H1 (cell line): ENCODE measurements at regions not wholly inside any gene's neighbourhood (a gene's known extent, or its start where the extent isn't known, plus 50 kb on each side); places are given as distances from the start of the nearest gene placed in this dataset.

Experiments
- CTCF ChIA-PET: fragments of 300-600 bp; sonication (Branson Sonifier 250); formaldehyde crosslinking; loops from one replicate; lab custom pipeline; 2021; ENCODE audit not compliant: partially characterized antibody; lab: Charles Lee
- POLR2A ChIA-PET: fragments of 300-600 bp; sonication (Branson Sonifier 250); formaldehyde crosslinking; loops from one replicate; lab custom pipeline; 2021; ENCODE audit warnings: inconsistent platforms; ENCODE audit not compliant: partially characterized antibody; lab: Charles Lee
- DNase-seq, 2 experiments: peaks; one replicate each; pipeline versions ENCODE4 v3.0.0 to v3.0.0-alpha.2; 2010 to 2022; ENCODE audit warnings: low spot score in 2 of 2, low read depth in 1 of 2, mixed read lengths in 1 of 2
- FAIRE-seq: peaks from 2 replicates; lab custom pipeline; 2011; peaks lifted over from hg19 to GRCh38; lab: Jason Lieb, UNC
- H2AFZ ChIP-seq: 2 replicates; pipeline ENCODE4 v1.8.1; 2012; ENCODE audit warnings: low read length, inconsistent platforms
- H2AK5ac ChIP-seq: 2 replicates; pipeline ENCODE4 v1.6.1; 2013; ENCODE audit warnings: low read depth, low read length
- H2BK120ac ChIP-seq: replicated peaks from 2 replicates; pipeline ENCODE3; 2013; ENCODE audit warnings: low read depth, low read length, inconsistent platforms
- H2BK12ac ChIP-seq: 2 replicates; pipeline ENCODE4 v1.6.1; 2013; ENCODE audit warnings: low read depth, low read length
- H2BK15ac ChIP-seq: 2 replicates; pipeline ENCODE4 v1.6.1; 2013; ENCODE audit warnings: low read length
- H2BK20ac ChIP-seq: 2 replicates; pipeline ENCODE4 v1.6.1; 2013; ENCODE audit warnings: low read length
- H2BK5ac ChIP-seq: 2 replicates; pipeline ENCODE4 v1.6.1; 2013; ENCODE audit warnings: low read depth, low read length
- H3K14ac ChIP-seq: 2 replicates; pipeline ENCODE4 v1.6.1; 2013; ENCODE audit warnings: inconsistent platforms; ENCODE audit not compliant: insufficient read length
- H3K18ac ChIP-seq: 2 replicates; pipeline ENCODE4 v1.6.1; 2013; ENCODE audit warnings: low read length; ENCODE audit errors: extremely low read depth
- H3K23ac ChIP-seq: 2 replicates; pipeline ENCODE4 v1.6.1; 2013; ENCODE audit warnings: inconsistent platforms; ENCODE audit not compliant: insufficient read length
- H3K23me2 ChIP-seq: 2 replicates; pipeline ENCODE4 v1.6.1; 2013; ENCODE audit warnings: low read depth, low read length
- H3K27ac ChIP-seq: 2 replicates; pipeline ENCODE4 v1.6.1; 2011; ENCODE audit warnings: low read depth, low read length, inconsistent platforms
- H3K27me3 ChIP-seq, 4 experiments: replicated peaks in 1 of 4; 1 replicate in 1 of 4; 2 replicates in 3 of 4; pipeline versions ENCODE4 v1.6.1 to v1.8.1; 2011 to 2013; ENCODE audit warnings: low read length in 3 of 4, mild to moderate bottlenecking in 3 of 4, inconsistent platforms in 2 of 4, mixed read lengths in 2 of 4, moderate library complexity in 1 of 4; ENCODE audit not compliant: control insufficient read depth in 3 of 4, insufficient read depth in 3 of 4; ENCODE audit errors: extremely low read depth in 1 of 4
- H3K36me3 ChIP-seq, 4 experiments: 2 replicates each; pipeline versions ENCODE4 v1.6.1 to v1.8.1; 2011 to 2013; ENCODE audit warnings: mild to moderate bottlenecking in 4 of 4, low read length in 3 of 4, moderate library complexity in 2 of 4, control low read depth in 1 of 4, inconsistent platforms in 1 of 4; ENCODE audit not compliant: insufficient read depth in 4 of 4, control insufficient read depth in 2 of 4
- H3K4ac ChIP-seq: replicated peaks from 2 replicates; pipeline ENCODE3; 2013; ENCODE audit warnings: low read length, low read depth, mixed read lengths, inconsistent platforms; ENCODE audit not compliant: insufficient read length
- H3K4me1 ChIP-seq, 4 experiments: replicated peaks in 1 of 4; 1 replicate in 1 of 4; 2 replicates in 3 of 4; pipeline versions ENCODE4 v1.6.1 to v1.8.1; 2011 to 2013; ENCODE audit warnings: low read length in 3 of 4, inconsistent platforms in 2 of 4, mixed read lengths in 1 of 4; ENCODE audit not compliant: insufficient read depth in 4 of 4, control insufficient read depth in 3 of 4
- H3K4me2 ChIP-seq, 2 experiments: 2 replicates each; pipeline versions ENCODE4 v1.6.1 to v1.8.1; 2011 to 2013; ENCODE audit warnings: low read depth in 2 of 2, low read length in 2 of 2, control low read depth in 1 of 2, inconsistent platforms in 1 of 2, mild to moderate bottlenecking in 1 of 2; ENCODE audit not compliant: insufficient read depth in 1 of 2
- H3K4me3 ChIP-seq, 4 experiments: fragments of 200-600, 300-600 bp in 1 of 4; sonication (generic), shearing (Covaris generic), sonication (Bioruptor Twin) in 1 of 4; 2 replicates each; pipeline versions ENCODE4 v1.5.1 to v1.8.1; 2011 to 2016; ENCODE audit warnings: low read length in 4 of 4, low read depth in 3 of 4, control low read depth in 2 of 4, inconsistent platforms in 2 of 4, mild to moderate bottlenecking in 2 of 4, mixed read lengths in 1 of 4, moderate library complexity in 1 of 4; ENCODE audit not compliant: insufficient read depth in 2 of 4; ENCODE audit errors: extremely low read depth in 1 of 4
- H3K56ac ChIP-seq: replicated peaks from 2 replicates; pipeline ENCODE3; 2013; ENCODE audit warnings: low read depth, mild to moderate bottlenecking, mixed read lengths, low read length, inconsistent platforms; ENCODE audit not compliant: insufficient read length
- H3K79me1 ChIP-seq: 2 replicates; pipeline ENCODE4 v1.6.1; 2013; ENCODE audit warnings: low read depth, low read length, control low read depth
- H3K79me2 ChIP-seq, 2 experiments: 2 replicates each; pipeline versions ENCODE4 v1.6.1 to v1.8.1; 2012 to 2013; ENCODE audit warnings: low read length in 2 of 2, mild to moderate bottlenecking in 2 of 2, inconsistent platforms in 1 of 2; ENCODE audit not compliant: insufficient read depth in 2 of 2, control insufficient read depth in 1 of 2
- H3K9ac ChIP-seq, 4 experiments: replicated peaks in 1 of 4; 1 replicate in 1 of 4; 2 replicates in 3 of 4; pipeline versions ENCODE4 v1.6.1 to v1.8.1; 2011 to 2013; ENCODE audit warnings: low read depth in 3 of 4, low read length in 3 of 4, control low read depth in 2 of 4, mild to moderate bottlenecking in 2 of 4, moderate library complexity in 2 of 4, inconsistent platforms in 1 of 4; ENCODE audit errors: extremely low read depth in 1 of 4
- H3K9me3 ChIP-seq, 2 experiments: 2 replicates each; pipeline versions ENCODE4 v1.6.1 to v1.8.1; 2012 to 2013; ENCODE audit warnings: mild to moderate bottlenecking in 2 of 2, moderate library complexity in 2 of 2, control low read depth in 1 of 2, inconsistent platforms in 1 of 2, low read depth in 1 of 2, low read length in 1 of 2, mixed read lengths in 1 of 2; ENCODE audit not compliant: insufficient read depth in 2 of 2
- H4K20me1 ChIP-seq, 2 experiments: replicated peaks in 1 of 2; 2 replicates each; pipeline versions ENCODE3 to v1.8.1; 2011 to 2013; ENCODE audit warnings: inconsistent platforms in 2 of 2, low read length in 2 of 2, mild to moderate bottlenecking in 1 of 2; ENCODE audit not compliant: insufficient read depth in 2 of 2, control insufficient read depth in 1 of 2
- H4K5ac ChIP-seq: 2 replicates; pipeline ENCODE4 v1.6.1; 2013; ENCODE audit warnings: low read length, low read depth, mixed read lengths, inconsistent platforms; ENCODE audit not compliant: insufficient read length
- H4K8ac ChIP-seq: 2 replicates; pipeline ENCODE4 v1.8.0; 2013; ENCODE audit warnings: mild to moderate bottlenecking, moderate library complexity, low read length, inconsistent platforms; ENCODE audit not compliant: insufficient read depth; ENCODE audit errors: extremely low read depth
- H4K91ac ChIP-seq: replicated peaks from 2 replicates; pipeline ENCODE3; 2013; ENCODE audit warnings: low read length, mixed read lengths, inconsistent platforms; ENCODE audit not compliant: insufficient read length
- JUN ChIP-seq: IDR thresholded peaks from 2 replicates; pipeline ENCODE4 v1.6.1; 2011; ENCODE audit warnings: low read depth, mild to moderate bottlenecking, improper control_type of control experiment, low read length
- KDM1A ChIP-seq: fragments of 200-600, 300-600 bp; sonication (generic); IDR thresholded peaks from 2 replicates; pipeline ENCODE4 v1.7.1; 2016; ENCODE audit warnings: mild to moderate bottlenecking, low read length, borderline replicate concordance
- PHF8 ChIP-seq: fragments of 200-600 bp; sonication (generic); conservative IDR thresholded peaks from 2 replicates; pipeline ENCODE4 v1.7.1; 2012; ENCODE audit warnings: low read depth, mild to moderate bottlenecking, inconsistent platforms, low read length, moderate library complexity
- POU5F1 ChIP-seq: IDR thresholded peaks from 2 replicates; pipeline ENCODE4 v1.6.1; 2011; ENCODE audit warnings: low read depth, mild to moderate bottlenecking, low read length, moderate library complexity
- RXRA ChIP-seq: IDR thresholded peaks from 2 replicates; pipeline ENCODE4 v1.6.1; 2011; ENCODE audit warnings: low read depth, mild to moderate bottlenecking, low read length, moderate library complexity; ENCODE audit not compliant: insufficient read depth
- TAF1 ChIP-seq: IDR thresholded peaks from 2 replicates; pipeline ENCODE4 v1.6.1; 2011; ENCODE audit warnings: mild to moderate bottlenecking, low read depth, low read length
- TEAD4 ChIP-seq: IDR thresholded peaks from 2 replicates; pipeline ENCODE4 v1.6.1; 2012; ENCODE audit warnings: low read depth, low read length, inconsistent platforms, mixed read lengths
- WGBS, 2 experiments: shearing (Covaris generic) in 1 of 2; methylation state at CpG; one replicate each; pipeline versions ENCODE4 v1.1.6 to v1.1.7; 2013 to 2015; ENCODE audit warnings: low lambda C conversion rate in 2 of 2, mixed read lengths in 2 of 2, inconsistent platforms in 1 of 2, low coverage in 1 of 2, missing lambda C conversion rate in 1 of 2; ENCODE audit not compliant: insufficient replicate concordance in 2 of 2, insufficient coverage in 1 of 2, insufficient read length in 1 of 2; ENCODE audit errors: extremely low coverage in 1 of 2, missing lambda C conversion rate in 1 of 2; 5-methylcytosine and 5-hydroxymethylcytosine counted together

DNA sequence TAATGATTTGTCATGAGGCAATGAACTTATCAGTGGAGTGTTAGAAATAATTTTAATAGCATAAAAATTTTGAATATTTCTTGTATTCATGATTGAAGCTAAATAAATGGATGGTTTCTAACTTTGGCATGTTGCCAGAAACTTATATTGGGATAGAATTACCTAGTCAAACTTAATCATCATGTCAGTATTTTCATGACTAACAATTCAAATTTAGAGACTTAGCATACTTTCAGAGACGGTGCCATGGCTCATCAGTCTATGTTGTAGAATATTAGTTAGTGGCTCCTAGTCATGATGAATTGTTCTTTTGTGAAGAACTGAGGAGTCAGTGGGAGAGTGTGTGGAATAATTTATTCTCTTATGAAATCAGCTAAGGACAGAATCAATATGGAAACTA is 599.6 kb upstream of the POT1 start:
- no peak overlapping the region for H2AK5ac ChIP-seq
- 100% methylated on average over 1 of the region's 1 CpG; no CpG with 5 or more reads in 1 of the 2 experiments for WGBS, 2 experiments
- no peak for FAIRE-seq

More for the DNA sequence above, 599.6 kb upstream of the POT1 start:
- Histone ChIP-seq H3K4me1 (no peaks in the 10 kb centered on the region), H3K36me3 (no peaks in the 10 kb centered on the region), H3K79me2 (no peaks in the 10 kb centered on the region), H3K14ac (no peak overlapping the region), H4K5ac (no peak overlapping the region), H4K20me1 (no peaks in the 10 kb centered on the region), H2BK12ac (no peak overlapping the region), H2AFZ (no peak overlapping the region), H3K23me2 (no peaks in the 10 kb centered on the region), H3K27ac (no peak overlapping the region), H3K56ac (no peak overlapping the region), H3K79me1 (no peaks in the 10 kb centered on the region), H4K91ac (no peak overlapping the region), H3K4me2 (no peak overlapping the region), H4K8ac (no peak overlapping the region), H3K9me3 (no peaks in the 10 kb centered on the region), H3K27me3 (no peaks in the 10 kb centered on the region), H3K9ac (no peak overlapping the region), H2BK20ac (no peak overlapping the region), H2BK15ac (no peak overlapping the region), H3K4ac (no peak overlapping the region), H2BK5ac (no peak overlapping the region), H3K23ac (no peak overlapping the region), H3K4me3 (no peak overlapping the region), H3K18ac (no peak overlapping the region), H2BK120ac (no peak overlapping the region)
- no peak for DNase-seq
- POLR2A ChIA-PET, result no interaction called here
- CTCF ChIA-PET, result interaction anchor here (0.6 to 1.2 kb wide), 3 partner anchors 17 to 117 kb away, joined by 3 to 7 read pairs (median 4); no protein-coding TSS in a partner anchor
- TF ChIP-seq TEAD4, result no peak
- TF ChIP-seq TAF1, result no peak
- no peak for TF ChIP-seq RXRA
- no peak for TF ChIP-seq PHF8
- TF ChIP-seq KDM1A, result no peak
- TF ChIP-seq POU5F1, result no peak
- TF ChIP-seq JUN, result no peak
